Caco-2 (cell line): ENCODE measurements at regions not wholly inside any gene's neighbourhood (a gene's known extent, or its start where the extent isn't known, plus 50 kb on each side); places are given as distances from the start of the nearest gene placed in this dataset.

ENCODE experiments used
- BruUV-seq: library from RNA; stranded (reverse); fragments of 400-500 nt; replicated peaks from 2 replicates; lab custom pipeline; 2021; lab: Mats Ljungman, UMichigan
- CTCF ChIA-PET: fragments of 300-600 bp; sonication (Branson Sonifier 250); formaldehyde crosslinking; loops from one replicate; lab custom pipeline; 2022; ENCODE audit warnings: antibody characterized with exemption; lab: Charles Lee
- POLR2A ChIA-PET: fragments of 300-600 bp; sonication (Branson Sonifier 250); formaldehyde crosslinking; loops from one replicate; lab custom pipeline; 2022; ENCODE audit warnings: antibody characterized with exemption; lab: Charles Lee
- DNase-seq, 2 experiments: peaks; one replicate each; pipeline versions ENCODE4 v3.0.0 to v3.0.0-alpha.2; 2020 to 2022
- H3K27me3 ChIP-seq: replicated peaks from 2 replicates; pipeline ENCODE4 v1.6.0; 2011; ENCODE audit warnings: low read length; ENCODE audit not compliant: control insufficient read depth, insufficient read depth
- H3K36me3 ChIP-seq: 2 replicates; pipeline ENCODE4 v1.5.1; 2011; ENCODE audit warnings: low read length; ENCODE audit not compliant: control insufficient read depth, insufficient read depth
- H3K4me1 ChIP-seq: fragments of 250-450 bp; sonication (Bioruptor Pico); 2 replicates; pipeline ENCODE4 v1.5.1; 2020; ENCODE audit warnings: mild to moderate bottlenecking
- H3K4me3 ChIP-seq: 2 replicates; pipeline ENCODE4 v1.5.1; 2011; ENCODE audit warnings: low read depth, mild to moderate bottlenecking, control low read depth, low read length
- H3K9me3 ChIP-seq: fragments of 250-450 bp; sonication (Bioruptor Pico); 2 replicates; pipeline ENCODE4 v1.5.1; 2020; ENCODE audit warnings: mild to moderate bottlenecking, moderate library complexity
- H3K27ac Mint-ChIP-seq: one replicate; pipeline ENCODE4 v1.8.0; 2022; ENCODE audit warnings: mixed read lengths; ENCODE audit not compliant: unreplicated experiment
- H3K27me3 Mint-ChIP-seq: one replicate; pipeline ENCODE4 v1.8.0; 2022; ENCODE audit warnings: mixed read lengths; ENCODE audit not compliant: insufficient read depth, unreplicated experiment
- H3K36me3 Mint-ChIP-seq: one replicate; pipeline ENCODE4 v1.8.0; 2022; ENCODE audit warnings: mild to moderate bottlenecking, mixed read lengths; ENCODE audit not compliant: insufficient read depth, unreplicated experiment
- H3K4me1 Mint-ChIP-seq: one replicate; pipeline ENCODE4 v1.8.0; 2022; ENCODE audit warnings: low read depth, mixed read lengths; ENCODE audit not compliant: unreplicated experiment
- H3K4me3 Mint-ChIP-seq: one replicate; pipeline ENCODE4 v1.8.0; 2022; ENCODE audit warnings: mild to moderate bottlenecking, moderate library complexity, mixed read lengths; ENCODE audit not compliant: unreplicated experiment
- H3K9me3 Mint-ChIP-seq: one replicate; pipeline ENCODE4 v1.8.0; 2022; ENCODE audit warnings: mixed read lengths; ENCODE audit not compliant: unreplicated experiment
- intact Hi-C: fragments of 100-400 bp; cut with micrococcal nuclease; formaldehyde crosslinking; loops from one replicate; pipeline ENCODE4 v1.10.0; 2022; ENCODE audit not compliant: unreplicated experiment
- TF ChIP-seq, protein P1 (sequence below), 2 experiments: fragments of 200-600 bp in 1 of 2; IDR thresholded peaks; 1 replicate in 1 of 2; 2 replicates in 1 of 2; pipeline versions ENCODE4 v1.5.1 to v1.8.0; 2011 to 2022; ENCODE audit warnings: antibody characterized with exemption in 1 of 2, control low read depth in 1 of 2, inconsistent platforms in 1 of 2, low read depth in 1 of 2, low read length in 1 of 2, mild to moderate bottlenecking in 1 of 2, moderate library complexity in 1 of 2; ENCODE audit not compliant: insufficient read depth in 1 of 2, severe bottlenecking in 1 of 2, unreplicated experiment in 1 of 2

DNA sequence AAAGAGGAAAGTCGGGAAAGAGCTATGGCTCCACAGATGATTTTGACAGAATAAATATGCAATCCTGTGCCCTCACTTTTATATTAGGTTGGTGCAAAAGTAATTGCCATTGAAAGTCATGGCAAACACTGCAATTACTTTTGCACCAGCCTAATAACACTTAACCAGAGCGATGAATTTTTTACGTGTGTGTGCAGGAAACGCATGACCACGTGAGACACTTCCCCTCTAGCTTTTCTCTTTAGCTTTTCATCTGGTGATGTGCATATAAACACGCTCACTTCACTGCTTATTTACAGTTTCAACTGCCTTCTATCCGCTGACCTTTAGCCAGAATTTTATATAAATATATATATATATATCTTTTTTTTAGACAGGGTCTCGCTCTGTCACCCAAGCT lies 216.3 kb upstream of the PSMD7 start:
- no peak overlapping the region for H3K27ac Mint-ChIP-seq
- no TSS peak for BruUV-seq
- H3K36me3 ChIP-seq = no peaks in the 10 kb centered on the region
- no peak overlapping the region for H3K4me3 ChIP-seq
- DNase-seq = no peak
- H3K4me1 ChIP-seq = no peaks in the 10 kb centered on the region
- peaks cover 3% of the 10 kb centered on the region; the same call in 1 of the 2 replicates for H3K9me3 ChIP-seq
- intact Hi-C loops = no loop called here
- no peak overlapping the region for H3K4me3 Mint-ChIP-seq
- POLR2A ChIA-PET = no interaction called here
- no peaks in the 10 kb centered on the region for H3K36me3 Mint-ChIP-seq
- H3K27me3 ChIP-seq = no peaks in the 10 kb centered on the region
- H3K9me3 Mint-ChIP-seq = peaks cover 7% of the 10 kb centered on the region
- H3K4me1 Mint-ChIP-seq = no peaks in the 10 kb centered on the region
- CTCF ChIA-PET = no interaction called here
- H3K27me3 Mint-ChIP-seq = peaks cover 26% of the 10 kb centered on the region
- TF ChIP-seq, protein P1, sequence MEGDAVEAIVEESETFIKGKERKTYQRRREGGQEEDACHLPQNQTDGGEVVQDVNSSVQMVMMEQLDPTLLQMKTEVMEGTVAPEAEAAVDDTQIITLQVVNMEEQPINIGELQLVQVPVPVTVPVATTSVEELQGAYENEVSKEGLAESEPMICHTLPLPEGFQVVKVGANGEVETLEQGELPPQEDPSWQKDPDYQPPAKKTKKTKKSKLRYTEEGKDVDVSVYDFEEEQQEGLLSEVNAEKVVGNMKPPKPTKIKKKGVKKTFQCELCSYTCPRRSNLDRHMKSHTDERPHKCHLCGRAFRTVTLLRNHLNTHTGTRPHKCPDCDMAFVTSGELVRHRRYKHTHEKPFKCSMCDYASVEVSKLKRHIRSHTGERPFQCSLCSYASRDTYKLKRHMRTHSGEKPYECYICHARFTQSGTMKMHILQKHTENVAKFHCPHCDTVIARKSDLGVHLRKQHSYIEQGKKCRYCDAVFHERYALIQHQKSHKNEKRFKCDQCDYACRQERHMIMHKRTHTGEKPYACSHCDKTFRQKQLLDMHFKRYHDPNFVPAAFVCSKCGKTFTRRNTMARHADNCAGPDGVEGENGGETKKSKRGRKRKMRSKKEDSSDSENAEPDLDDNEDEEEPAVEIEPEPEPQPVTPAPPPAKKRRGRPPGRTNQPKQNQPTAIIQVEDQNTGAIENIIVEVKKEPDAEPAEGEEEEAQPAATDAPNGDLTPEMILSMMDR (IDR thresholded peaks at IDR 0.05; ENCODE audit: insufficient read depth in 1 of 2, low read depth in 1 of 2, low read length in 1 of 2, severe bottlenecking in 1 of 2, unreplicated experiment in 1 of 2) = no peak

DNA sequence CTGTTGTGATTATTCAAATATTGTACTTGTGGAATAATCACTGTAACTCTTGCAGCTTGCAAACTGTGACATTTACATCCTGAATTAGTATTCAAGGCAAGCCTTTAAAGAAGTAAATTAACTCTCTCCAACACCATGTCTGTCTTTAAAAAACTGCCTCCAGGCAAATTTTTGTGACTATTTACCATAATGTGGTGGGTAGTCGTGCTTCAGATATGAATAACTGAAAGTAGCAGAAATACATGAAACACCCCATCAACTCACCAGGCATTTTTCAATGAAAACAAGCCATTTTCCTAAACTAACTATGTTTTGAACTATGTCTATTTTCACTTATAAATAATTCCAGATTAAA lies 217.4 kb upstream of the PSMD7 start:
- Histone ChIP-seq H3K9me3 (peaks cover 7% of the 10 kb centered on the region; the same call in 1 of the 2 replicates), H3K36me3 (no peaks in the 10 kb centered on the region), H3K4me3 (no peak overlapping the region), H3K27me3 (no peaks in the 10 kb centered on the region), H3K4me1 (no peaks in the 10 kb centered on the region)
- no peaks in the 10 kb centered on the region for H3K4me1 Mint-ChIP-seq
- H3K27me3 Mint-ChIP-seq = peaks cover 17% of the 10 kb centered on the region
- no peak overlapping the region for H3K4me3 Mint-ChIP-seq
- intact Hi-C loops = no loop called here
- POLR2A ChIA-PET = no interaction called here
- TF ChIP-seq, protein P1 (IDR thresholded peaks at IDR 0.05; ENCODE audit: insufficient read depth in 1 of 2, low read depth in 1 of 2, low read length in 1 of 2, severe bottlenecking in 1 of 2, unreplicated experiment in 1 of 2) = no peak
- H3K27ac Mint-ChIP-seq = no peak overlapping the region
- H3K36me3 Mint-ChIP-seq = no peaks in the 10 kb centered on the region
- peaks cover 11% of the 10 kb centered on the region for H3K9me3 Mint-ChIP-seq
- CTCF ChIA-PET = no interaction called here
- DNase-seq = no peak
- no TSS peak for BruUV-seq

DNA sequence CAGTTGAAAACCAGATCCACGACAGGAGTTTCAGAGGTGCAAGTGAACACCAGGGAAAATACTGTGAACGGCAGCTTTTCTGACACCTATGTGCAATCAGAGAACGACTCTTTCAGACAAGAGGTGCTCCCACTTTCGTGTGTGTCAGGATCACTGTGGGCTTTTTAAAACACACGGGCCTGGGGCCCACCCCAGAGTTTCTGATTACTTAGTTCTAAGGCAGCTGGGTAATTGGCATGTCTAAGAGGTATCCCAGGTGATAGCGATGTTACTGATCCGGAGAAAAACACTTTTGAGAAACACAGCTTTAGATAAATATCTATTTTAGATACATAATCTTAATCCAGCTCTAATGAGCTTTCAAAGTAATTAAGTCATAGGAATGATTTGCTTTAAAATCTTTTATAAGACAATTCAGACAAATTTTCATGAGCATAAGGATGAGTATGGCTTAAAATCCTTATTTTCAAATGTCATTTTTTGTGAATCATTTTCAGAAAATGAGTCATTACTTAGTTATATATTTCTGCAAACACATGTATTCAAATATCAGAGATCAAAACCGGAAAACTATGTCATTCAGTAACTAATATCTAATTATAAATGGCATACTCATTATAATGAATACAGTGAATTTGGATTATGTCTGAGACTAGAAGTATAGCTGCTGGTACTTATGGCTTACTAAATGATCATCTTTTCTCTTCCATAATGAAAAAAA lies 217.9 kb upstream of the PSMD7 start:
- H3K4me1 ChIP-seq = no peaks in the 10 kb centered on the region
- intact Hi-C loops = no loop called here
- no peak overlapping the region for H3K4me3 ChIP-seq
- Mint-ChIP-seq H3K4me1 (no peaks in the 10 kb centered on the region), H3K9me3 (peaks cover 11% of the 10 kb centered on the region), H3K27ac (no peak overlapping the region), H3K4me3 (no peak overlapping the region), H3K36me3 (no peaks in the 10 kb centered on the region), H3K27me3 (peaks cover 13% of the 10 kb centered on the region)
- ChIA-PET POLR2A (no interaction called here), CTCF (no interaction called here)
- H3K36me3 ChIP-seq = no peaks in the 10 kb centered on the region
- BruUV-seq = no TSS peak
- TF ChIP-seq, protein P1 (IDR thresholded peaks at IDR 0.05; ENCODE audit: insufficient read depth in 1 of 2, low read depth in 1 of 2, low read length in 1 of 2, severe bottlenecking in 1 of 2, unreplicated experiment in 1 of 2) = no peak
- DNase-seq = no peak
- H3K27me3 ChIP-seq = no peaks in the 10 kb centered on the region
- peaks cover 7% of the 10 kb centered on the region; the same call in 1 of the 2 replicates for H3K9me3 ChIP-seq
